Neural cell (in vitro differentiated cells): ENCODE measurements at regions not wholly inside any gene's neighbourhood (a gene's known extent, or its start where the extent isn't known, plus 50 kb on each side); places are given as distances from the start of the nearest gene placed in this dataset.

Experiments
- H2AFZ ChIP-seq: fragments of 200-600, 300-800 bp; sonication (generic), shearing (Covaris generic); 2 replicates; pipeline ENCODE4 v1.6.0; 2014; ENCODE audit warnings: low read depth, mild to moderate bottlenecking, antibody characterized with exemption, low read length, moderate library complexity
- H3F3A ChIP-seq: fragments of 200-600 bp; shearing (Covaris generic); 2 replicates; pipeline ENCODE4 v1.6.1; 2016; ENCODE audit warnings: mild to moderate bottlenecking, moderate library complexity, mixed read lengths, antibody characterized with exemption, low read length; ENCODE audit not compliant: insufficient read depth, poor library complexity, severe bottlenecking
- H3K27ac ChIP-seq: fragments of 200-600, 300-800 bp; sonication (generic), shearing (Covaris generic); 2 replicates; pipeline ENCODE4 v1.5.1; 2014; ENCODE audit warnings: mild to moderate bottlenecking, low read length, moderate library complexity
- H3K27me3 ChIP-seq: fragments of 300-800, 200-600 bp; sonication (generic), shearing (Covaris generic); 2 replicates; pipeline ENCODE4 v1.6.0; 2014; ENCODE audit warnings: mild to moderate bottlenecking, low read depth, low read length, moderate library complexity; ENCODE audit not compliant: insufficient read depth
- H3K36me3 ChIP-seq: fragments of 300-800, 200-600 bp; sonication (generic), shearing (Covaris generic); 2 replicates; pipeline ENCODE4 v1.5.1; 2014; ENCODE audit warnings: mild to moderate bottlenecking, antibody characterized with exemption, low read length, moderate library complexity; ENCODE audit not compliant: insufficient read depth
- H3K4me2 ChIP-seq: fragments of 300-800, 200-600 bp; sonication (generic), shearing (Covaris generic); 2 replicates; pipeline ENCODE4 v1.6.0; 2014; ENCODE audit warnings: mild to moderate bottlenecking, low read length
- H3K4me3 ChIP-seq: fragments of 300-800, 200-600 bp; sonication (generic), shearing (Covaris generic); 2 replicates; pipeline ENCODE4 v1.5.1; 2014; ENCODE audit warnings: mild to moderate bottlenecking, low read length, moderate library complexity
- H3K79me2 ChIP-seq: fragments of 200-600 bp; shearing (Covaris generic); replicated peaks from 2 replicates; pipeline ENCODE4 v1.6.0; 2014; ENCODE audit warnings: mild to moderate bottlenecking, low read length, moderate library complexity; ENCODE audit not compliant: insufficient read depth
- H3K9ac ChIP-seq: fragments of 300-800, 200-600 bp; sonication (generic), shearing (Covaris generic); 2 replicates; pipeline ENCODE4 v1.6.1; 2016; ENCODE audit warnings: mild to moderate bottlenecking, low read length, mixed read lengths
- H3K9me2 ChIP-seq: fragments of 200-600 bp; shearing (Covaris generic); 2 replicates; pipeline ENCODE4 v1.6.1; 2016; ENCODE audit warnings: mild to moderate bottlenecking, low read length, mixed read lengths; ENCODE audit not compliant: insufficient read depth
- H3K9me3 ChIP-seq: fragments of 200-600, 300-800 bp; sonication (generic), shearing (Covaris generic); 2 replicates; pipeline ENCODE4 v1.6.1; 2016; ENCODE audit warnings: mild to moderate bottlenecking, mixed run types, low read length, moderate library complexity, mixed read lengths
- H4K20me1 ChIP-seq: fragments of 200-600 bp; shearing (Covaris generic); 2 replicates; pipeline ENCODE4 v1.6.1; 2016; ENCODE audit warnings: mild to moderate bottlenecking, mixed run types; ENCODE audit not compliant: insufficient read depth
- EP300 ChIP-seq: fragments of 450-650 bp; conservative IDR thresholded peaks from 2 replicates; pipeline ENCODE4 v1.6.1; 2014; ENCODE audit warnings: antibody characterized with exemption, mild to moderate bottlenecking, moderate library complexity; ENCODE audit not compliant: poor library complexity, severe bottlenecking
- EZH2 ChIP-seq: fragments of 200-600, 300-800 bp; shearing (Covaris generic), sonication (generic); IDR thresholded peaks from 2 replicates; pipeline ENCODE4 v1.6.1; 2014; ENCODE audit warnings: antibody characterized with exemption, low read length, borderline replicate concordance, mild to moderate bottlenecking; ENCODE audit not compliant: insufficient read depth, poor library complexity, severe bottlenecking
- MXI1 ChIP-seq: fragments of 450-650 bp; conservative IDR thresholded peaks from 2 replicates; pipeline ENCODE4 v1.6.1; 2014; ENCODE audit warnings: antibody characterized with exemption, mild to moderate bottlenecking; ENCODE audit not compliant: poor library complexity, severe bottlenecking
- POLR2AphosphoS5 ChIP-seq: IDR thresholded peaks from 2 replicates; pipeline ENCODE4 v1.6.1; 2012
- RAD21 ChIP-seq: fragments of 450-650 bp; conservative IDR thresholded peaks from 2 replicates; pipeline ENCODE4 v1.6.1; 2014; ENCODE audit warnings: antibody characterized with exemption, mild to moderate bottlenecking, moderate library complexity
- SMC3 ChIP-seq: fragments of 450-650 bp; conservative IDR thresholded peaks from 2 replicates; pipeline ENCODE4 v1.6.1; 2014; ENCODE audit warnings: antibody characterized with exemption, mild to moderate bottlenecking, moderate library complexity; ENCODE audit not compliant: poor library complexity
- TAF1 ChIP-seq: IDR thresholded peaks from 2 replicates; pipeline ENCODE4 v1.6.1; 2012; ENCODE audit warnings: low read depth
- TF ChIP-seq, protein P1 (sequence below): IDR thresholded peaks from 2 replicates; pipeline ENCODE4 v1.6.1; 2012; ENCODE audit warnings: borderline replicate concordance
- TF ChIP-seq, protein P2 (sequence below): fragments of 450-650 bp; IDR thresholded peaks from 2 replicates; pipeline ENCODE4 v1.5.1; 2014; ENCODE audit warnings: antibody characterized with exemption, mild to moderate bottlenecking, moderate library complexity; ENCODE audit not compliant: poor library complexity, severe bottlenecking

DNA sequence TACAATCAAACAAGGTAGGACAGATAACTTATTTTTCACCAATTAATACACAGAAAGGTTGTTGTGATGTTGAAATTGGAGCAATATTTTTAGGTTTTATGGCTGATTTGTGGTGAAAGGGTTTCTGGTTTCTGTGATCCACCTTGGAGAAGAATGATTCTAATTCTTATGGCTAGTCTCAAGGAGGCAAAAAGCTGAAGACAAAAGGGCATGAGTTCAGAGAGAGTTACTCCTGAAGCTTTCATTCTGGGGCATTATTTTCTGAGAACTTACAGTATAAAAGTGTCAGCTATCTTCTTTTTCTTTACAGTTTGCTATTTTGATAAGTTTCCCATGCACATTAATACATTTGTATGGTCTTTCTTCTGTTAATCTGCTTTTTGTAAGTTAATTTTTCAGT lies 372.4 kb upstream of the CCDC179 start:
- TF ChIP-seq RAD21 (no peak), SMC3 (no peak), MXI1 (no peak)
- H3K9me3 ChIP-seq, result no peaks in the 10 kb centered on the region
- no peaks in the 10 kb centered on the region for H3K36me3 ChIP-seq
- no peaks in the 10 kb centered on the region for H3F3A ChIP-seq
- no peak overlapping the region for H3K4me2 ChIP-seq
- no peaks in the 10 kb centered on the region for H3K79me2 ChIP-seq
- H3K27ac ChIP-seq, result no peak overlapping the region
- H2AFZ ChIP-seq, result no peak overlapping the region
- H3K9me2 ChIP-seq, result no peaks in the 10 kb centered on the region
- H3K9ac ChIP-seq, result no peak overlapping the region
- no peak overlapping the region for H3K4me3 ChIP-seq
- no peaks in the 10 kb centered on the region for H4K20me1 ChIP-seq
- H3K27me3 ChIP-seq, result no peaks in the 10 kb centered on the region

DNA sequence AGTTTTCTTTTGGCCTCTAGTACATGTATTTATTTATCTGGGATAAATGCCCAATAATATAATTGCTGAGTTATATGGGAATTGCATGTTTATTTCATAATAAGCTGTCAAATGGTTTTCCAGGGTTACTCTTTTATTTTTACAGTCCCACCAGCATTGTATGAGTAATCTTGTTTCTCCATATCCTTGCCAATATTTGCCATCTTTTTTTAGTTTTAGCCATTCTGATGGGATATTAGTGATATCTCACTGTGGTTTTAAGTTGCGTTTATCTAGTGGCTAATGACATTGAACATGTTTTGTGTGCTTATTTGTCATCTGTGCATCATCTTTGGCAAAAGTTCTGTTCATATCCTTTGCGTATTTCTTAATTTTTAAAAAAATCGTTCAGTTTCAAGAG lies 372.8 kb upstream of the CCDC179 start:
- H3K9me3 ChIP-seq, result no peaks in the 10 kb centered on the region
- no peaks in the 10 kb centered on the region for H3K27me3 ChIP-seq
- H3K9ac ChIP-seq, result no peak overlapping the region
- no peaks in the 10 kb centered on the region for H3K79me2 ChIP-seq
- H3K4me3 ChIP-seq, result no peak overlapping the region
- no peaks in the 10 kb centered on the region for H3K36me3 ChIP-seq
- H3K4me2 ChIP-seq, result no peak overlapping the region
- H2AFZ ChIP-seq, result no peak overlapping the region
- H4K20me1 ChIP-seq, result no peaks in the 10 kb centered on the region
- H3F3A ChIP-seq, result no peaks in the 10 kb centered on the region
- TF ChIP-seq POLR2AphosphoS5, result no peak
- TF ChIP-seq SMC3, result no peak
- TF ChIP-seq, protein P1, sequence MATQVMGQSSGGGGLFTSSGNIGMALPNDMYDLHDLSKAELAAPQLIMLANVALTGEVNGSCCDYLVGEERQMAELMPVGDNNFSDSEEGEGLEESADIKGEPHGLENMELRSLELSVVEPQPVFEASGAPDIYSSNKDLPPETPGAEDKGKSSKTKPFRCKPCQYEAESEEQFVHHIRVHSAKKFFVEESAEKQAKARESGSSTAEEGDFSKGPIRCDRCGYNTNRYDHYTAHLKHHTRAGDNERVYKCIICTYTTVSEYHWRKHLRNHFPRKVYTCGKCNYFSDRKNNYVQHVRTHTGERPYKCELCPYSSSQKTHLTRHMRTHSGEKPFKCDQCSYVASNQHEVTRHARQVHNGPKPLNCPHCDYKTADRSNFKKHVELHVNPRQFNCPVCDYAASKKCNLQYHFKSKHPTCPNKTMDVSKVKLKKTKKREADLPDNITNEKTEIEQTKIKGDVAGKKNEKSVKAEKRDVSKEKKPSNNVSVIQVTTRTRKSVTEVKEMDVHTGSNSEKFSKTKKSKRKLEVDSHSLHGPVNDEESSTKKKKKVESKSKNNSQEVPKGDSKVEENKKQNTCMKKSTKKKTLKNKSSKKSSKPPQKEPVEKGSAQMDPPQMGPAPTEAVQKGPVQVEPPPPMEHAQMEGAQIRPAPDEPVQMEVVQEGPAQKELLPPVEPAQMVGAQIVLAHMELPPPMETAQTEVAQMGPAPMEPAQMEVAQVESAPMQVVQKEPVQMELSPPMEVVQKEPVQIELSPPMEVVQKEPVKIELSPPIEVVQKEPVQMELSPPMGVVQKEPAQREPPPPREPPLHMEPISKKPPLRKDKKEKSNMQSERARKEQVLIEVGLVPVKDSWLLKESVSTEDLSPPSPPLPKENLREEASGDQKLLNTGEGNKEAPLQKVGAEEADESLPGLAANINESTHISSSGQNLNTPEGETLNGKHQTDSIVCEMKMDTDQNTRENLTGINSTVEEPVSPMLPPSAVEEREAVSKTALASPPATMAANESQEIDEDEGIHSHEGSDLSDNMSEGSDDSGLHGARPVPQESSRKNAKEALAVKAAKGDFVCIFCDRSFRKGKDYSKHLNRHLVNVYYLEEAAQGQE, result no peak
- no peak for TF ChIP-seq EP300
- TF ChIP-seq MXI1, result no peak
- TF ChIP-seq, protein P2, sequence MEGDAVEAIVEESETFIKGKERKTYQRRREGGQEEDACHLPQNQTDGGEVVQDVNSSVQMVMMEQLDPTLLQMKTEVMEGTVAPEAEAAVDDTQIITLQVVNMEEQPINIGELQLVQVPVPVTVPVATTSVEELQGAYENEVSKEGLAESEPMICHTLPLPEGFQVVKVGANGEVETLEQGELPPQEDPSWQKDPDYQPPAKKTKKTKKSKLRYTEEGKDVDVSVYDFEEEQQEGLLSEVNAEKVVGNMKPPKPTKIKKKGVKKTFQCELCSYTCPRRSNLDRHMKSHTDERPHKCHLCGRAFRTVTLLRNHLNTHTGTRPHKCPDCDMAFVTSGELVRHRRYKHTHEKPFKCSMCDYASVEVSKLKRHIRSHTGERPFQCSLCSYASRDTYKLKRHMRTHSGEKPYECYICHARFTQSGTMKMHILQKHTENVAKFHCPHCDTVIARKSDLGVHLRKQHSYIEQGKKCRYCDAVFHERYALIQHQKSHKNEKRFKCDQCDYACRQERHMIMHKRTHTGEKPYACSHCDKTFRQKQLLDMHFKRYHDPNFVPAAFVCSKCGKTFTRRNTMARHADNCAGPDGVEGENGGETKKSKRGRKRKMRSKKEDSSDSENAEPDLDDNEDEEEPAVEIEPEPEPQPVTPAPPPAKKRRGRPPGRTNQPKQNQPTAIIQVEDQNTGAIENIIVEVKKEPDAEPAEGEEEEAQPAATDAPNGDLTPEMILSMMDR, result no peak
- no peak for TF ChIP-seq TAF1
- no peak for TF ChIP-seq RAD21
- TF ChIP-seq EZH2, result no peak
- no peaks in the 10 kb centered on the region for H3K9me2 ChIP-seq
- H3K27ac ChIP-seq, result no peak overlapping the region
